Mesothelial cell of epicardium (in vitro differentiated cells): ENCODE measurements at regions not wholly inside any gene's neighbourhood (a gene's known extent, or its start where the extent isn't known, plus 50 kb on each side); places are given as distances from the start of the nearest gene placed in this dataset.
"Not testable (repeated sequence)": the region's sequence is repeated elsewhere in the genome, so short reads cannot be mapped to it uniquely, and the experiment has no call there.

ENCODE experiments used
- DNase-seq, 2 experiments: peaks; one replicate each; pipeline ENCODE4 v3.0.0; 2021; ENCODE audit warnings: low spot score in 2 of 2; ENCODE audit not compliant: unreplicated experiment in 2 of 2
- H3K27ac Mint-ChIP-seq: 2 replicates; pipeline ENCODE4 v1.8.0; 2021; ENCODE audit warnings: mixed read lengths
- H3K27me3 Mint-ChIP-seq: 2 replicates; pipeline ENCODE4 v1.8.0; 2021; ENCODE audit warnings: low read depth, mixed read lengths
- H3K36me3 Mint-ChIP-seq: 2 replicates; pipeline ENCODE4 v1.8.0; 2021; ENCODE audit warnings: mixed read lengths
- H3K4me1 Mint-ChIP-seq: 2 replicates; pipeline ENCODE4 v1.8.0; 2021; ENCODE audit warnings: mixed read lengths
- H3K4me3 Mint-ChIP-seq: 2 replicates; pipeline ENCODE4 v1.8.0; 2021; ENCODE audit warnings: mild to moderate bottlenecking, moderate library complexity, mixed read lengths
- H3K9me3 Mint-ChIP-seq: 2 replicates; pipeline ENCODE4 v1.8.0; 2021; ENCODE audit warnings: mixed read lengths
- TF ChIP-seq, protein P1 (sequence below): fragments of 200-600 bp; sonication (generic); IDR thresholded peaks from one replicate; pipeline ENCODE4 v1.5.0; 2021; ENCODE audit warnings: antibody characterized with exemption; ENCODE audit not compliant: unreplicated experiment

DNA sequence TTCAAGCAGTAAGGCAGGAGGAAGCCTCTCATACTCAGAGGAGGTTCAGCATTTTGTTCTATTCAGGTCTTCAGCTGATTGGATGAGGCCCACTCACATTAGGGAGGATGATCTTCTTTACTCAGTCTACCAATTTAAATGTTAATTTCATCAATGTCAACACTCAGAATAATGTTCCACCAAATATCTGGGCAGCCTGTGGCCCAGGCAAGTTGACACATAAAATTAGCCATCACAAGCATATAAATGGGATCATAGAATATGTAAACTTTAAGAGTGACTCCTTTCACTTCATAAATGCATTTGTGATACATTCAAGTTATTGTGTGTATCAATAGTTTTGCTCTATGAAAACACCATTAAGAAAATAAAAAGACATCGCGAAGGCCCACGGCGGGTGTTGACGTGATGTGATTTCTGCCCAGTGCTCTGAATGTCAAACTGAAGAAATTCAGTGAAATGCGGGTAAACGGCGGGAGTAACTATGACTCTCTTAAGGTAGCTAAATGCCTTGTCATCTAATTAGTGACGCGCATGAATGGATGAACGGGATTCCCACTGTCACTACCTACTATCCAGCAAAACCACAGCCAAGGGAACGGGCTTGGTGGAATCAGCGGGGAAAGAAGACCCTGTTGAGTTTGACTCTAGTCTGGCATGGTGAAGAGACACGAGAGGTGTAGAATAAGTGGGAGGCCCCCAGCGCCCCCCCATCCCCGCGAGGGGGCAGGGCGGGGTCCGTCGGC lies 536.1 kb upstream of the AUTS2 start:
- no peak for DNase-seq
- peaks cover 39% of the 10 kb centered on the region for H3K9me3 Mint-ChIP-seq
- no peak overlapping the region for H3K4me3 Mint-ChIP-seq
- TF ChIP-seq, protein P1, sequence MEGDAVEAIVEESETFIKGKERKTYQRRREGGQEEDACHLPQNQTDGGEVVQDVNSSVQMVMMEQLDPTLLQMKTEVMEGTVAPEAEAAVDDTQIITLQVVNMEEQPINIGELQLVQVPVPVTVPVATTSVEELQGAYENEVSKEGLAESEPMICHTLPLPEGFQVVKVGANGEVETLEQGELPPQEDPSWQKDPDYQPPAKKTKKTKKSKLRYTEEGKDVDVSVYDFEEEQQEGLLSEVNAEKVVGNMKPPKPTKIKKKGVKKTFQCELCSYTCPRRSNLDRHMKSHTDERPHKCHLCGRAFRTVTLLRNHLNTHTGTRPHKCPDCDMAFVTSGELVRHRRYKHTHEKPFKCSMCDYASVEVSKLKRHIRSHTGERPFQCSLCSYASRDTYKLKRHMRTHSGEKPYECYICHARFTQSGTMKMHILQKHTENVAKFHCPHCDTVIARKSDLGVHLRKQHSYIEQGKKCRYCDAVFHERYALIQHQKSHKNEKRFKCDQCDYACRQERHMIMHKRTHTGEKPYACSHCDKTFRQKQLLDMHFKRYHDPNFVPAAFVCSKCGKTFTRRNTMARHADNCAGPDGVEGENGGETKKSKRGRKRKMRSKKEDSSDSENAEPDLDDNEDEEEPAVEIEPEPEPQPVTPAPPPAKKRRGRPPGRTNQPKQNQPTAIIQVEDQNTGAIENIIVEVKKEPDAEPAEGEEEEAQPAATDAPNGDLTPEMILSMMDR = no peak
- H3K27ac Mint-ChIP-seq = no peak overlapping the region
- no peaks in the 10 kb centered on the region for H3K4me1 Mint-ChIP-seq
- H3K27me3 Mint-ChIP-seq = no peaks in the 10 kb centered on the region
- no peaks in the 10 kb centered on the region for H3K36me3 Mint-ChIP-seq

DNA sequence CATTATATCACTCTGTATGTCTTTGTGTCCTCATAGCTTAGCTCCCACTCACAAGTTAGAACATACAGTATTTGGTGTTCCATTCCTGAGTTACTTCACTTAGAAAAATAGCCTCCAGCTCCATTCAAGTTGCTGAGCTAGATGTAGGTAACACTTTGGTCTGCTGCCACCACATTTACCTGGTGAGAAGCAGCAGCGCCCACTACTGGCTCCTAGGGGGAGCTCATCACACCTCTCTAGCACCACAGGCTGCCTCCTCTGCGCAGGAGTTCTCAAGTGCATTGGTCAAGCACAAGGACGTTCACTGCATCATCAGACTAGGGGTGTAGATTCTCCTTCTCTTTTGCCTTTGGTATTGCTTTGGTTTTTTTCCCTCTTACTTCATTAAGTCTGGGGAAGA lies 530.9 kb upstream of the AUTS2 start:
- TF ChIP-seq, protein P1 = no peak
- no peak overlapping the region for H3K4me3 Mint-ChIP-seq
- H3K27me3 Mint-ChIP-seq = no peaks in the 10 kb centered on the region
- no peaks in the 10 kb centered on the region for H3K36me3 Mint-ChIP-seq
- no peak overlapping the region for H3K27ac Mint-ChIP-seq
- peaks cover 66% of the 10 kb centered on the region for H3K9me3 Mint-ChIP-seq
- DNase-seq = no peak
- H3K4me1 Mint-ChIP-seq = no peaks in the 10 kb centered on the region

DNA sequence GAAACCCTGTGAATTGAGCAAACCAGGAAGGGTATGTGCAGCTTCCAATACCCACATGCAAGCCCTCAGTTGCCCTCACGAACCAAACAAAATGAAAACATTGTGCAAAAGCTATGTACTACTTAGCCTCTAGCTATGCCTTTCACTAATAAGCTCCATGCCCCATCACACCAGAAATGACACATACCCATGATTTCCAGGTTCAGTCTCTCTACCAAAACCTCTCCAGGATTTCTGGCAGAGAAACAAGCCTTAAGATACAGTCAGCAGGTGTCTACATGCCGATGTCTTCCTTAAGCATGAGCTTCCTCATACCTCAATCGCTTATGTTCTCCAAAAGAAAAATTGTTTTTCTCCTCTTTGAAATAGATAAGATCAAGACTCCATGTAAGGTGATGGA lies 527.8 kb upstream of the AUTS2 start:
- Mint-ChIP-seq H3K9me3 (peaks cover 56% of the 10 kb centered on the region), H3K27me3 (no peaks in the 10 kb centered on the region), H3K36me3 (no peaks in the 10 kb centered on the region), H3K27ac (no peak overlapping the region), H3K4me3 (no peak overlapping the region), H3K4me1 (no peaks in the 10 kb centered on the region)
- TF ChIP-seq, protein P1 = no peak
- DNase-seq = no peak

DNA sequence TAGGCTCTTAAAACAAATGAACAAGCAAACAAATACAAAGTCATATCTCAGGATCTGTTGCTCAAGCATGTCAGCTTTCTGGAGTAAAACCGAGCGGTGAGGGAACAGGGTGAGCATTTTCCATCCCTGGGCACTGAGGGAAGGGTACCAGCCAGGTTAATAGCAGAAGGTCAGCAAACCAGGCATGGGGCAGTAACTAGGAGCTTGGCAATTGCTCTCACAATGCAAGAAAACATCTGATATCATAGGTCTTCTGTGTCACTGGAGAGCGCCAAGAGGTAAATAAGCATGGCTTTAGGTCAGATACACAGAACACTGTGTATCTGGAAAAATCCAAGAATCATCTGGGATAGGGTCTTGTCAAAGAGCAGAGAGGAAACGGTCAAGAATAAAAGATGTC lies 521.7 kb upstream of the AUTS2 start:
- H3K27me3 Mint-ChIP-seq = no peaks in the 10 kb centered on the region
- H3K4me1 Mint-ChIP-seq = no peaks in the 10 kb centered on the region
- DNase-seq = no peak
- no peak overlapping the region for H3K4me3 Mint-ChIP-seq
- H3K9me3 Mint-ChIP-seq = peaks cover 6% of the 10 kb centered on the region
- H3K36me3 Mint-ChIP-seq = no peaks in the 10 kb centered on the region
- H3K27ac Mint-ChIP-seq = no peak overlapping the region
- TF ChIP-seq, protein P1 = no peak

DNA sequence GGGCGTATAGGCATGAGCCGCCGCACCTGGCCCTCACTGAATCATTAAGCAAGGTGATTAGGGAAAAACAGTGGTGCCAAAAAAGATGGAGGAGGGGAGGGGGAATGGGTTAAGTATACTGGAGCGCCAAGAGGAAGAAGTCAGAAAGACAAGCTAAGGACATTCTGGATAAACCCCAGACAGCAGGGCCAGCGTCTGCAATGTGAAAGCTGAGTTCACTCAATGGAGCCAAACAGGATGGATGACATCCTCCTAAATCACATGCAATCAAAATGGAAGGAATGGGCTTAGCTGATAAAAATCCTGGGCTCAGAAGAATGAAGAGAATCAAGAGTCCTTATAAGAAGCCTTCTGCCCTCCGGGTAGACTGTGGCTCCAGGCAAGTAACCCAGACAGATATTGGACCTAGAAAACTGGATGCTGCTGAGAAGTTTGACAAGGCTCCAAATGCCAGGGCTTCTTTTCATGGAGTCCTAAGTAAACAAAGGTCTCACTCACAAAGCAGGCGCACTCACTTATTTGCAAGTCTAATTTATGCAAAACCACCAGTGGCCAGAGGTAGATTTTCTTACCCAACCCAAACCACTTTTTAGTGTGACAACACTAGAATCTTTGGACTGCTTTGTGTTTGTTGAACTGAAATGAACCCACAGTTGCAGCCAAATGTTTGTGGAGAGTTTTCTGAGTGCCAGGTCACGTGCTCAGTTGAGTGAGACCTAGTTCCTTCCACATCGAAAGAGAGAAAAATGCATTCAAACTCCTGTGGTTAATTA lies 519.1 kb upstream of the AUTS2 start:
- no peak overlapping the region for H3K27ac Mint-ChIP-seq
- no peaks in the 10 kb centered on the region for H3K36me3 Mint-ChIP-seq
- TF ChIP-seq, protein P1 = no peak
- DNase-seq = no peak
- H3K9me3 Mint-ChIP-seq = peaks cover 8% of the 10 kb centered on the region
- no peak overlapping the region for H3K4me3 Mint-ChIP-seq
- H3K4me1 Mint-ChIP-seq = no peaks in the 10 kb centered on the region
- H3K27me3 Mint-ChIP-seq = no peaks in the 10 kb centered on the region

DNA sequence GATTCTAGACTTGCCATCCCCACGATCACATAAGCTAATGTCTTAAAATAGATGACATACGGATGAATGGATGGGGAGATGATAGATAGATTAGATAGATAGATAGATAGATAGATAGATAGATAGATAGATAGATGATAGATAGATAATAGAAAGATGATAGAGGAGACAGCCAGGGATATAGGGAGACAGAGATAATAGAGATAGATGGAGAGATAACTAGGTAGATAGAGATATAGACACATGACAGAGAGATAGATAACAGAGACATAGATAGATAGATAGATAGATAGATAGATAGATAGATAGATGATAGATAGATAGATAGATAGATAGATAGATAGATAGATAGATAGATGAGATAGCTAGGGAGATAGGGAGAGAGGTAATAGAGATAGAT lies 511.0 kb upstream of the AUTS2 start:
- H3K27me3 Mint-ChIP-seq = peaks cover 18% of the 10 kb centered on the region
- not testable (repeated sequence) for H3K9me3 Mint-ChIP-seq, H3K36me3 Mint-ChIP-seq, H3K4me1 Mint-ChIP-seq, H3K27ac Mint-ChIP-seq, H3K4me3 Mint-ChIP-seq, DNase-seq
